ENCODE measurements at regions not wholly inside any gene's neighbourhood (a gene's known extent, or its start where the extent isn't known, plus 50 kb on each side); places are given as distances from the start of the nearest gene placed in this dataset.

DNA sequence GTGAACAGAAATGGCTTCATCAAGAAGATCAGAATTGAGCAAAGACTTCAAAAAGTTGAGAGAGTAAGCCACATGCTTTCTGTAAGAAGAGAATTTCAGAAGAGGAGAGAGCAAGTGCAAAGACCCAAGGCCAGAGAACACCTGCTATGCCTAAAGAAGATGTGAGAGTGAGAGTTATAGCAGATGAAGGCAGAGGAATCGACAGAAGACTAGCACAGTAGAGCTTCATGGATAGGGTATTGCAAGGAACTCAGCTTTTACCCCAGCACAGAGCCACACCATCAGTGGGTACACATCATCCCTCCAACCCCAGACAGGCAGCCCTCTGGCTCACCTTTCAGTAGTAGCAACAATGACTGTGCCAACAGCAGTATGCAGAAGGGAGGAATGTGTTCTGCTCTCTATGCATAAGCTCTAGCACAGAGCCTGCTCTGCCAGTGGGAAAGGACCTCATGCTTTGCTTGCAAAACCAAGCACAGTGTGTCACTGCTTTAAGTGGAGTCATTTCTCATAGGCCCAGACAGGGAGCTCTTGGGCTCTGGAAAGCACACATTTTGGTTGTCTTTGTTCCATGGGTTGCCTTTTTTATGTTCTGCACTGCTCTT, 318.6 kb downstream of the NAF1 start:
- TF ChIP-seq POLR2A (IDR thresholded peaks at IDR 0.05; ENCODE audit: low read depth, low read length) (no peak), POLR2AphosphoS5 (IDR thresholded peaks at IDR 0.05; ENCODE audit: low read depth, low read length) (no peak)
